Testis (tissue), 2 donors: ENCODE measurements at regions not wholly inside any gene's neighbourhood (a gene's known extent, or its start where the extent isn't known, plus 50 kb on each side); places are given as distances from the start of the nearest gene placed in this dataset.

Experiments
- CTCF ChIP-seq, 3 experiments: fragments of 450-650 bp in 2 of 3; fragments of 200-600 bp in 1 of 3; sonication (generic) in 1 of 3; IDR thresholded peaks; one replicate each; pipeline ENCODE4 v1.5.1; 2016 to 2019; ENCODE audit warnings: antibody characterized with exemption in 3 of 3, mild to moderate bottlenecking in 2 of 3, moderate library complexity in 1 of 3
- POLR2A ChIP-seq: fragments of 450-650 bp; IDR thresholded peaks from one replicate; pipeline ENCODE4 v1.6.1; 2017; ENCODE audit warnings: antibody characterized with exemption, mild to moderate bottlenecking, moderate library complexity

- TF ChIP-seq CTCF (IDR thresholded peaks at IDR 0.05) (no peak), POLR2A (no peak)
Measured at GRCh38 chr6:142645663-142646062, 299.3 kb downstream of the HIVEP2 start.
